Esophagus squamous epithelium (tissue), 4 donors: ENCODE measurements at regions not wholly inside any gene's neighbourhood (a gene's known extent, or its start where the extent isn't known, plus 50 kb on each side); places are given as distances from the start of the nearest gene placed in this dataset.

Experiments
- POLR2A ChIP-seq, 4 donors: fragments of 450-650 bp; IDR thresholded peaks; one replicate each; pipeline ENCODE4 v1.6.1; 2017; ENCODE audit warnings: antibody characterized with exemption in 4 of 4, mild to moderate bottlenecking in 4 of 4, moderate library complexity in 3 of 4
- TF ChIP-seq, protein P1 (sequence below), 6 experiments: fragments of 450-650 bp in 4 of 6; fragments of 200-600 bp in 2 of 6; sonication (generic) in 2 of 6; IDR thresholded peaks; one replicate each; pipeline ENCODE4 v1.5.1; 2016 to 2019; ENCODE audit warnings: antibody characterized with exemption in 6 of 6, mild to moderate bottlenecking in 4 of 6, moderate library complexity in 4 of 6

GRCh38 chr4:125776146-125776545, 461.4 kb downstream of the FAT4 start:
- TF ChIP-seq, protein P1, sequence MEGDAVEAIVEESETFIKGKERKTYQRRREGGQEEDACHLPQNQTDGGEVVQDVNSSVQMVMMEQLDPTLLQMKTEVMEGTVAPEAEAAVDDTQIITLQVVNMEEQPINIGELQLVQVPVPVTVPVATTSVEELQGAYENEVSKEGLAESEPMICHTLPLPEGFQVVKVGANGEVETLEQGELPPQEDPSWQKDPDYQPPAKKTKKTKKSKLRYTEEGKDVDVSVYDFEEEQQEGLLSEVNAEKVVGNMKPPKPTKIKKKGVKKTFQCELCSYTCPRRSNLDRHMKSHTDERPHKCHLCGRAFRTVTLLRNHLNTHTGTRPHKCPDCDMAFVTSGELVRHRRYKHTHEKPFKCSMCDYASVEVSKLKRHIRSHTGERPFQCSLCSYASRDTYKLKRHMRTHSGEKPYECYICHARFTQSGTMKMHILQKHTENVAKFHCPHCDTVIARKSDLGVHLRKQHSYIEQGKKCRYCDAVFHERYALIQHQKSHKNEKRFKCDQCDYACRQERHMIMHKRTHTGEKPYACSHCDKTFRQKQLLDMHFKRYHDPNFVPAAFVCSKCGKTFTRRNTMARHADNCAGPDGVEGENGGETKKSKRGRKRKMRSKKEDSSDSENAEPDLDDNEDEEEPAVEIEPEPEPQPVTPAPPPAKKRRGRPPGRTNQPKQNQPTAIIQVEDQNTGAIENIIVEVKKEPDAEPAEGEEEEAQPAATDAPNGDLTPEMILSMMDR (IDR thresholded peaks at IDR 0.05): no peak
- no peak for TF ChIP-seq POLR2A (IDR thresholded peaks at IDR 0.05)
